Keratinocyte (primary cell): ENCODE measurements at regions not wholly inside any gene's neighbourhood (a gene's known extent, or its start where the extent isn't known, plus 50 kb on each side); places are given as distances from the start of the nearest gene placed in this dataset.

ENCODE experiments used
- DNase-seq: peaks from one replicate; pipeline ENCODE4 v3.0.0-alpha.2; 2011; ENCODE audit warnings: low read depth, missing footprints, low spot score
- FAIRE-seq: peaks from 2 replicates; lab custom pipeline; 2011; peaks lifted over from hg19 to GRCh38; lab: Jason Lieb, UNC
- H2AFZ ChIP-seq: 2 replicates; pipeline ENCODE4 v1.6.0; 2012; ENCODE audit warnings: low read length, control low read depth, inconsistent platforms; ENCODE audit not compliant: control insufficient read depth
- H3K27ac ChIP-seq: 2 replicates; pipeline ENCODE4 v1.5.1; 2011; ENCODE audit warnings: low read length; ENCODE audit not compliant: control insufficient read depth, insufficient read depth
- H3K27me3 ChIP-seq: 3 replicates; pipeline ENCODE4 v1.6.0; 2011; ENCODE audit warnings: low read length; ENCODE audit not compliant: control insufficient read depth, insufficient read depth; ENCODE audit errors: extremely low read depth
- H3K36me3 ChIP-seq, 2 experiments: 2 replicates in 1 of 2; 3 replicates in 1 of 2; pipeline ENCODE4 v1.5.1; 2011; ENCODE audit warnings: low read length in 2 of 2, mild to moderate bottlenecking in 1 of 2; ENCODE audit not compliant: control insufficient read depth in 2 of 2, insufficient read depth in 2 of 2; ENCODE audit errors: extremely low read depth in 1 of 2
- H3K4me1 ChIP-seq: 3 replicates; pipeline ENCODE4 v1.5.1; 2011; ENCODE audit warnings: low read length; ENCODE audit not compliant: control insufficient read depth, insufficient read depth; ENCODE audit errors: extremely low read depth
- H3K4me2 ChIP-seq: 3 replicates; pipeline ENCODE4 v1.6.0; 2011; ENCODE audit warnings: low read depth, low read length; ENCODE audit not compliant: control insufficient read depth, insufficient read depth; ENCODE audit errors: extremely low read depth
- H3K4me3 ChIP-seq, 3 experiments: fragments of 200-600 bp in 1 of 3; sonication (generic) in 1 of 3; 2 replicates in 2 of 3; 3 replicates in 1 of 3; pipeline ENCODE4 v1.5.1; 2011 to 2016; ENCODE audit warnings: low read length in 3 of 3, mild to moderate bottlenecking in 3 of 3, control low read depth in 2 of 3, inconsistent platforms in 1 of 3, low read depth in 1 of 3, mixed read lengths in 1 of 3, mixed run types in 1 of 3, moderate library complexity in 1 of 3; ENCODE audit not compliant: control insufficient read depth in 2 of 3, insufficient read depth in 2 of 3; ENCODE audit errors: extremely low read depth in 1 of 3
- H3K79me2 ChIP-seq: 2 replicates; pipeline ENCODE4 v1.6.0; 2012; ENCODE audit warnings: low read length; ENCODE audit not compliant: control insufficient read depth, insufficient read depth
- H3K9ac ChIP-seq: 3 replicates; pipeline ENCODE4 v1.6.0; 2011; ENCODE audit warnings: low read length; ENCODE audit not compliant: control insufficient read depth, insufficient read depth; ENCODE audit errors: extremely low read depth
- H3K9me1 ChIP-seq: 3 replicates; pipeline ENCODE4 v1.6.0; 2011; ENCODE audit warnings: low read length; ENCODE audit not compliant: control insufficient read depth, insufficient read depth; ENCODE audit errors: extremely low read depth
- H3K9me3 ChIP-seq: 2 replicates; pipeline ENCODE4 v1.5.1; 2012; ENCODE audit warnings: low read depth, low read length; ENCODE audit not compliant: control insufficient read depth
- H4K20me1 ChIP-seq: 3 replicates; pipeline ENCODE4 v1.6.0; 2011; ENCODE audit warnings: low read length; ENCODE audit not compliant: control insufficient read depth, insufficient read depth; ENCODE audit errors: extremely low read depth
- EZH2 ChIP-seq: IDR thresholded peaks from one replicate; pipeline ENCODE4 v1.6.1; 2012; ENCODE audit warnings: inconsistent platforms, mild to moderate bottlenecking, low read length, moderate library complexity
- dilution Hi-C: fragments of 300-500 bp; cut with MboI; formaldehyde crosslinking; loops from one replicate; pipeline ENCODE4 v1.7.0; 2020; ENCODE audit warnings: low sequenced_read_pairs; ENCODE audit not compliant: extremely low pct_ligation_motif_present
- TF ChIP-seq, protein P1 (sequence below), 3 experiments: IDR thresholded peaks in 1 of 3; conservative IDR thresholded peaks in 1 of 3; optimal IDR thresholded peaks in 1 of 3; 2 replicates in 2 of 3; 3 replicates in 1 of 3; pipeline versions ENCODE3 to v1.5.1; 2011; ENCODE audit warnings: low read length in 3 of 3, mild to moderate bottlenecking in 3 of 3, moderate library complexity in 2 of 3, control low read depth in 1 of 3, inconsistent platforms in 1 of 3; ENCODE audit not compliant: insufficient read depth in 2 of 3; ENCODE audit errors: extremely low read depth in 1 of 3

- H3K27me3 ChIP-seq = no peaks in the 10 kb centered on the region
- no peak for DNase-seq
- no peaks in the 10 kb centered on the region for H3K9me3 ChIP-seq
- no peaks in the 10 kb centered on the region for H4K20me1 ChIP-seq
- FAIRE-seq = no peak
- H3K9me1 ChIP-seq = no peaks in the 10 kb centered on the region
- H3K27ac ChIP-seq = no peak overlapping the region
- H3K36me3 ChIP-seq = no peaks in the 10 kb centered on the region
- no peak overlapping the region for H2AFZ ChIP-seq
- H3K4me2 ChIP-seq = no peak overlapping the region
- H3K79me2 ChIP-seq = no peaks in the 10 kb centered on the region
- no peaks in the 10 kb centered on the region for H3K4me1 ChIP-seq
- dilution Hi-C loops = no loop called here
- H3K4me3 ChIP-seq = no peak overlapping the region
- TF ChIP-seq, protein P1, sequence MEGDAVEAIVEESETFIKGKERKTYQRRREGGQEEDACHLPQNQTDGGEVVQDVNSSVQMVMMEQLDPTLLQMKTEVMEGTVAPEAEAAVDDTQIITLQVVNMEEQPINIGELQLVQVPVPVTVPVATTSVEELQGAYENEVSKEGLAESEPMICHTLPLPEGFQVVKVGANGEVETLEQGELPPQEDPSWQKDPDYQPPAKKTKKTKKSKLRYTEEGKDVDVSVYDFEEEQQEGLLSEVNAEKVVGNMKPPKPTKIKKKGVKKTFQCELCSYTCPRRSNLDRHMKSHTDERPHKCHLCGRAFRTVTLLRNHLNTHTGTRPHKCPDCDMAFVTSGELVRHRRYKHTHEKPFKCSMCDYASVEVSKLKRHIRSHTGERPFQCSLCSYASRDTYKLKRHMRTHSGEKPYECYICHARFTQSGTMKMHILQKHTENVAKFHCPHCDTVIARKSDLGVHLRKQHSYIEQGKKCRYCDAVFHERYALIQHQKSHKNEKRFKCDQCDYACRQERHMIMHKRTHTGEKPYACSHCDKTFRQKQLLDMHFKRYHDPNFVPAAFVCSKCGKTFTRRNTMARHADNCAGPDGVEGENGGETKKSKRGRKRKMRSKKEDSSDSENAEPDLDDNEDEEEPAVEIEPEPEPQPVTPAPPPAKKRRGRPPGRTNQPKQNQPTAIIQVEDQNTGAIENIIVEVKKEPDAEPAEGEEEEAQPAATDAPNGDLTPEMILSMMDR (optimal IDR thresholded peaks at IDR 0.05 in 1 of 3, IDR thresholded peaks at IDR 0.05 in 1 of 3, conservative IDR thresholded peaks at IDR 0.05 in 1 of 3; ENCODE audit: extremely low read depth in 1 of 3, insufficient read depth in 2 of 3, low read length in 3 of 3) = no peak
- no peak for TF ChIP-seq EZH2
- no peak overlapping the region for H3K9ac ChIP-seq
These were observed 267.3 kb downstream of the SHQ1 start for GRCh38 chr3:72580900-72581299.

- Histone ChIP-seq H3K4me1 (no peaks in the 10 kb centered on the region), H3K9ac (no peak overlapping the region), H3K9me3 (no peaks in the 10 kb centered on the region), H2AFZ (no peak overlapping the region), H3K27ac (no peak overlapping the region), H3K79me2 (no peaks in the 10 kb centered on the region), H3K9me1 (no peaks in the 10 kb centered on the region), H4K20me1 (no peaks in the 10 kb centered on the region), H3K27me3 (no peaks in the 10 kb centered on the region), H3K4me3 (no peak overlapping the region), H3K4me2 (no peak overlapping the region), H3K36me3 (no peaks in the 10 kb centered on the region)
- DNase-seq = no peak
- dilution Hi-C loops = no loop called here
- TF ChIP-seq EZH2 = no peak
- TF ChIP-seq, protein P1 (optimal IDR thresholded peaks at IDR 0.05 in 1 of 3, IDR thresholded peaks at IDR 0.05 in 1 of 3, conservative IDR thresholded peaks at IDR 0.05 in 1 of 3; ENCODE audit: extremely low read depth in 1 of 3, insufficient read depth in 2 of 3, low read length in 3 of 3) = no peak
- no peak for FAIRE-seq
These were observed 267.9 kb downstream of the SHQ1 start for GRCh38 chr3:72580246-72580756.
